Caco-2 (cell line): ENCODE measurements at regions not wholly inside any gene's neighbourhood (a gene's known extent, or its start where the extent isn't known, plus 50 kb on each side); places are given as distances from the start of the nearest gene placed in this dataset.

ENCODE experiments used
- BruUV-seq: library from RNA; stranded (reverse); fragments of 400-500 nt; replicated peaks from 2 replicates; lab custom pipeline; 2021; lab: Mats Ljungman, UMichigan
- CTCF ChIA-PET: fragments of 300-600 bp; sonication (Branson Sonifier 250); formaldehyde crosslinking; loops from one replicate; lab custom pipeline; 2022; ENCODE audit warnings: antibody characterized with exemption; lab: Charles Lee
- POLR2A ChIA-PET: fragments of 300-600 bp; sonication (Branson Sonifier 250); formaldehyde crosslinking; loops from one replicate; lab custom pipeline; 2022; ENCODE audit warnings: antibody characterized with exemption; lab: Charles Lee
- DNase-seq, 2 experiments: peaks; one replicate each; pipeline versions ENCODE4 v3.0.0 to v3.0.0-alpha.2; 2020 to 2022
- H3K27me3 ChIP-seq: replicated peaks from 2 replicates; pipeline ENCODE4 v1.6.0; 2011; ENCODE audit warnings: low read length; ENCODE audit not compliant: control insufficient read depth, insufficient read depth
- H3K36me3 ChIP-seq: 2 replicates; pipeline ENCODE4 v1.5.1; 2011; ENCODE audit warnings: low read length; ENCODE audit not compliant: control insufficient read depth, insufficient read depth
- H3K4me1 ChIP-seq: fragments of 250-450 bp; sonication (Bioruptor Pico); 2 replicates; pipeline ENCODE4 v1.5.1; 2020; ENCODE audit warnings: mild to moderate bottlenecking
- H3K4me3 ChIP-seq: 2 replicates; pipeline ENCODE4 v1.5.1; 2011; ENCODE audit warnings: low read depth, mild to moderate bottlenecking, control low read depth, low read length
- H3K9me3 ChIP-seq: fragments of 250-450 bp; sonication (Bioruptor Pico); 2 replicates; pipeline ENCODE4 v1.5.1; 2020; ENCODE audit warnings: mild to moderate bottlenecking, moderate library complexity
- H3K27ac Mint-ChIP-seq: one replicate; pipeline ENCODE4 v1.8.0; 2022; ENCODE audit warnings: mixed read lengths; ENCODE audit not compliant: unreplicated experiment
- H3K27me3 Mint-ChIP-seq: one replicate; pipeline ENCODE4 v1.8.0; 2022; ENCODE audit warnings: mixed read lengths; ENCODE audit not compliant: insufficient read depth, unreplicated experiment
- H3K36me3 Mint-ChIP-seq: one replicate; pipeline ENCODE4 v1.8.0; 2022; ENCODE audit warnings: mild to moderate bottlenecking, mixed read lengths; ENCODE audit not compliant: insufficient read depth, unreplicated experiment
- H3K4me1 Mint-ChIP-seq: one replicate; pipeline ENCODE4 v1.8.0; 2022; ENCODE audit warnings: low read depth, mixed read lengths; ENCODE audit not compliant: unreplicated experiment
- H3K4me3 Mint-ChIP-seq: one replicate; pipeline ENCODE4 v1.8.0; 2022; ENCODE audit warnings: mild to moderate bottlenecking, moderate library complexity, mixed read lengths; ENCODE audit not compliant: unreplicated experiment
- H3K9me3 Mint-ChIP-seq: one replicate; pipeline ENCODE4 v1.8.0; 2022; ENCODE audit warnings: mixed read lengths; ENCODE audit not compliant: unreplicated experiment
- intact Hi-C: fragments of 100-400 bp; cut with micrococcal nuclease; formaldehyde crosslinking; loops from one replicate; pipeline ENCODE4 v1.10.0; 2022; ENCODE audit not compliant: unreplicated experiment
- TF ChIP-seq, protein P1 (sequence below), 2 experiments: fragments of 200-600 bp in 1 of 2; IDR thresholded peaks; 1 replicate in 1 of 2; 2 replicates in 1 of 2; pipeline versions ENCODE4 v1.5.1 to v1.8.0; 2011 to 2022; ENCODE audit warnings: antibody characterized with exemption in 1 of 2, control low read depth in 1 of 2, inconsistent platforms in 1 of 2, low read depth in 1 of 2, low read length in 1 of 2, mild to moderate bottlenecking in 1 of 2, moderate library complexity in 1 of 2; ENCODE audit not compliant: insufficient read depth in 1 of 2, severe bottlenecking in 1 of 2, unreplicated experiment in 1 of 2

DNA sequence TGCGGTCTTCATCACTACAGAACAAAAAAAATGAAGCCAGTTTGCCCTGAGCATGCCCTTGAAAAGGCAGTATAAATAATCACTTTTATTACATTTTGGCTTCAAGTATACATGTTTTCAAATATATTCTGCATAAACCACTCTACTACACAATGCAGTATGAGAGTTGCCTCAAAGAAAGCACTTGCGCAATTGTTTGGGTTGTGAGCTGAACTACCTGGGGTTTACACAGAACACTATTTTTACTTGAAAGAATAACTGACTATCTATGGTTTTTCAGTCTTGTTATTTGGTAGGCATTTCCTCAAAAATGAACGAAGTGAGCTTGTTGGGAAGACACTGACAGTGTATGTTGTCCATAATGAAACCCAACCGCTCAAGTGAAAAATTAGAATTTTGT lies 264.4 kb upstream of the KLF12 start:
- ChIA-PET CTCF (no interaction called here), POLR2A (no interaction called here)
- Mint-ChIP-seq H3K4me1 (no peaks in the 10 kb centered on the region), H3K4me3 (no peak overlapping the region), H3K27ac (no peak overlapping the region), H3K9me3 (peaks cover 10% of the 10 kb centered on the region), H3K27me3 (no peaks in the 10 kb centered on the region), H3K36me3 (no peaks in the 10 kb centered on the region)
- H3K9me3 ChIP-seq: no peaks in the 10 kb centered on the region
- H3K4me1 ChIP-seq: no peaks in the 10 kb centered on the region
- H3K36me3 ChIP-seq: no peaks in the 10 kb centered on the region
- H3K4me3 ChIP-seq: no peak overlapping the region
- TF ChIP-seq, protein P1, sequence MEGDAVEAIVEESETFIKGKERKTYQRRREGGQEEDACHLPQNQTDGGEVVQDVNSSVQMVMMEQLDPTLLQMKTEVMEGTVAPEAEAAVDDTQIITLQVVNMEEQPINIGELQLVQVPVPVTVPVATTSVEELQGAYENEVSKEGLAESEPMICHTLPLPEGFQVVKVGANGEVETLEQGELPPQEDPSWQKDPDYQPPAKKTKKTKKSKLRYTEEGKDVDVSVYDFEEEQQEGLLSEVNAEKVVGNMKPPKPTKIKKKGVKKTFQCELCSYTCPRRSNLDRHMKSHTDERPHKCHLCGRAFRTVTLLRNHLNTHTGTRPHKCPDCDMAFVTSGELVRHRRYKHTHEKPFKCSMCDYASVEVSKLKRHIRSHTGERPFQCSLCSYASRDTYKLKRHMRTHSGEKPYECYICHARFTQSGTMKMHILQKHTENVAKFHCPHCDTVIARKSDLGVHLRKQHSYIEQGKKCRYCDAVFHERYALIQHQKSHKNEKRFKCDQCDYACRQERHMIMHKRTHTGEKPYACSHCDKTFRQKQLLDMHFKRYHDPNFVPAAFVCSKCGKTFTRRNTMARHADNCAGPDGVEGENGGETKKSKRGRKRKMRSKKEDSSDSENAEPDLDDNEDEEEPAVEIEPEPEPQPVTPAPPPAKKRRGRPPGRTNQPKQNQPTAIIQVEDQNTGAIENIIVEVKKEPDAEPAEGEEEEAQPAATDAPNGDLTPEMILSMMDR (IDR thresholded peaks at IDR 0.05; ENCODE audit: insufficient read depth in 1 of 2, low read depth in 1 of 2, low read length in 1 of 2, severe bottlenecking in 1 of 2, unreplicated experiment in 1 of 2): no peak
- intact Hi-C loops: no loop called here
- no peak for DNase-seq
- no peaks in the 10 kb centered on the region for H3K27me3 ChIP-seq
- no TSS peak for BruUV-seq

DNA sequence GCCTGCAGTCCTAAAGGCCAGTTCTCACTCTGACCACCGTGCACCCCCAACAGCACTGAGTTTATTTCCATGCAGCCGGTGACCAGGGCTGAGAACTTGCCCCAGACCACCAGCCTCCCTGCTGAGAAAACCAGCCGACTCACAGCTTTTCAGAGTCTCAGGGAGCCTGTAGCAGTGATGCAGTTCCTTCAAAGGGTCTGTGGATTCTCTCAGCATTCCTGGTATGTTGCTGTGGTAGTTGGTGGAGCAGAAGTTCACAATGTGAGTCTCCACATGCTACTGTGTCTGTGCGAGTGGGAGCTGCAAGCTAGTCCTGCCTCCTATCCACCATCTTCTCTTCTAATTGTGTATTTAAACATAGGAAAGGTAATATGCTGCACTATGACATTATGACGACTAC lies 254.9 kb upstream of the KLF12 start:
- Mint-ChIP-seq H3K4me3 (no peak overlapping the region), H3K9me3 (peaks cover 11% of the 10 kb centered on the region), H3K4me1 (no peaks in the 10 kb centered on the region), H3K36me3 (no peaks in the 10 kb centered on the region), H3K27me3 (peaks cover 9% of the 10 kb centered on the region), H3K27ac (no peak overlapping the region)
- Histone ChIP-seq H3K27me3 (no peaks in the 10 kb centered on the region), H3K36me3 (no peaks in the 10 kb centered on the region), H3K9me3 (no peaks in the 10 kb centered on the region), H3K4me1 (no peaks in the 10 kb centered on the region), H3K4me3 (no peak overlapping the region)
- CTCF ChIA-PET: no interaction called here
- TF ChIP-seq, protein P1 (IDR thresholded peaks at IDR 0.05; ENCODE audit: insufficient read depth in 1 of 2, low read depth in 1 of 2, low read length in 1 of 2, severe bottlenecking in 1 of 2, unreplicated experiment in 1 of 2): no peak
- intact Hi-C loops: no loop called here
- DNase-seq: no peak
- no TSS peak for BruUV-seq
- POLR2A ChIA-PET: no interaction called here

DNA sequence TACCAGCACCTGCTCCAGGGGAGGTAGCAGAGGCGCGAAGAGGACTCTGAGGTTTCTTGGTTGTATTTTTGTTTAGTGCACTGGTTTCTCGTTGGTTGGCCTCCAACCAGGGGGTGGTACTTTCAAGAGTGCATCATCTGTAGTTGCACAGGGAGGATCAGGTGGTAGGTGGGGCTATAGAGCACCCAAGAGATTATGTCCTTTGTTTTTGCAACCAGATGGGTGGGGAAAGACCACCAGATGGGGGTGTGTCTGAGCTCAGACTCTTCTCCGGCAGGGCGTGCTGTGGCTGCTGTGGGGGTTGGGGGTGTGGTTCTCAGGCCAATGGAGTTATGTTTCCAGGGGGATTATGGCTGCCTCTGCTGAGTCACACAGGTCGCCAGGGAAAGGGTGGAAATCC lies 254.4 kb upstream of the KLF12 start:
- Histone ChIP-seq H3K36me3 (no peaks in the 10 kb centered on the region), H3K9me3 (no peaks in the 10 kb centered on the region), H3K4me1 (no peaks in the 10 kb centered on the region), H3K4me3 (no peak overlapping the region), H3K27me3 (no peaks in the 10 kb centered on the region)
- BruUV-seq: no TSS peak
- Mint-ChIP-seq H3K27me3 (peaks cover 9% of the 10 kb centered on the region), H3K36me3 (no peaks in the 10 kb centered on the region), H3K4me1 (no peaks in the 10 kb centered on the region), H3K9me3 (peaks cover 15% of the 10 kb centered on the region), H3K4me3 (no peak overlapping the region), H3K27ac (no peak overlapping the region)
- no peak for DNase-seq
- ChIA-PET POLR2A (no interaction called here), CTCF (no interaction called here)
- TF ChIP-seq, protein P1 (IDR thresholded peaks at IDR 0.05; ENCODE audit: insufficient read depth in 1 of 2, low read depth in 1 of 2, low read length in 1 of 2, severe bottlenecking in 1 of 2, unreplicated experiment in 1 of 2): no peak
- intact Hi-C loops: no loop called here
